CD4-positive, CD25-positive, alpha-beta regulatory T cell (primary cell): ENCODE measurements at regions not wholly inside any gene's neighbourhood (a gene's known extent, or its start where the extent isn't known, plus 50 kb on each side); places are given as distances from the start of the nearest gene placed in this dataset.

ENCODE experiments used
- ATAC-seq, 2 donors: fragments of 150-1000 bp; cut with Tn5 transposase; one replicate each; pipeline ENCODE4 v1.10.0; 2021; ENCODE audit warnings: low read depth in 2 of 2, moderate number of reproducible peaks in 2 of 2, moderate library complexity in 1 of 2
- DNase-seq, 3 donors: peaks; one replicate each; pipeline versions ENCODE4 v3.0.0 to v3.0.0-alpha.2; 2012 to 2022; ENCODE audit warnings: mixed read lengths in 1 of 3
- H3K27ac ChIP-seq: one replicate; pipeline ENCODE4 v1.7.0; 2013; ENCODE audit warnings: mild to moderate bottlenecking, low read length; ENCODE audit not compliant: insufficient read depth, poor library complexity, severe bottlenecking
- H3K27me3 ChIP-seq: one replicate; pipeline ENCODE4 v1.7.0; 2013; ENCODE audit warnings: low read length; ENCODE audit not compliant: control insufficient read depth, insufficient read depth
- H3K36me3 ChIP-seq: one replicate; pipeline ENCODE4 v1.7.0; 2013; ENCODE audit warnings: mild to moderate bottlenecking, low read length, moderate library complexity; ENCODE audit not compliant: control insufficient read depth, insufficient read depth
- H3K4me1 ChIP-seq: 2 replicates; pipeline ENCODE4 v1.7.0; 2013; ENCODE audit warnings: mild to moderate bottlenecking, low read length; ENCODE audit not compliant: insufficient read depth, control insufficient read depth, poor library complexity, severe bottlenecking
- H3K4me3 ChIP-seq: one replicate; pipeline ENCODE4 v1.7.0; 2013; ENCODE audit warnings: low read depth, mild to moderate bottlenecking, low read length, moderate library complexity
- H3K9me3 ChIP-seq, 2 experiments: 1 replicate in 1 of 2; 2 replicates in 1 of 2; pipeline ENCODE4 v1.7.0; 2013; ENCODE audit warnings: low read length in 2 of 2, mild to moderate bottlenecking in 1 of 2, moderate library complexity in 1 of 2; ENCODE audit not compliant: control insufficient read depth in 2 of 2
- H3K27ac Mint-ChIP-seq, 3 donors: one replicate each; pipeline ENCODE4 v1.8.0; 2020 to 2022; ENCODE audit warnings: mild to moderate bottlenecking in 3 of 3, mixed read lengths in 3 of 3, moderate library complexity in 2 of 3
- H3K27me3 Mint-ChIP-seq: one replicate; pipeline ENCODE4 v1.8.0; 2022; ENCODE audit warnings: mild to moderate bottlenecking, mixed read lengths
- H3K36me3 Mint-ChIP-seq: one replicate; pipeline ENCODE4 v1.8.0; 2020; ENCODE audit warnings: mixed read lengths
- H3K4me1 Mint-ChIP-seq, 4 donors: one replicate each; pipeline ENCODE4 v1.8.0; 2020 to 2022; ENCODE audit warnings: mixed read lengths in 4 of 4, mild to moderate bottlenecking in 1 of 4
- H3K4me3 Mint-ChIP-seq, 4 donors: one replicate each; pipeline ENCODE4 v1.8.0; 2020 to 2022; ENCODE audit warnings: mild to moderate bottlenecking in 4 of 4, mixed read lengths in 4 of 4, moderate library complexity in 3 of 4
- H3K9me3 Mint-ChIP-seq, 7 donors: one replicate each; pipeline ENCODE4 v1.8.0; 2020 to 2022; ENCODE audit warnings: mixed read lengths in 7 of 7, mild to moderate bottlenecking in 3 of 7, moderate library complexity in 2 of 7

DNA sequence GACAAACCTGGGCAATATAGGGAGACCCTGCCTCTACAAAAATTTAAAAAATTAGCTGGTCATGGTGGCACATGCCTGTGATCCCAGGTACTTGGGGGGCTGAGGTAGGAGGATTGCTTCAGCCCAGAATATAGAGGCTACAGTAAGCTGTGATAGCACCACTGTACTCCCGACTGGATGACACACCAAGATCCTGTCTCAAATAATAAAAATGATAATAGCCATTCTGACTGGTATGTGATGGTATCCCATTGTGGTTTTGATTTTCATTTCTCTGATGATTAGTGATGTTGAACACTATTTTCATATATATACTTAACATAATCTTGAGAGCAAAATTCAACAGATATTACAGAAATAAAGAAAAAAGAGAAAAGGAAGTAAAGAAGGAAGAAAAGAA, 1491.0 kb upstream of the PIK3C3 start:
- DNase-seq (no peak), ATAC-seq (no peak)
- H3K36me3 Mint-ChIP-seq, result no peaks in the 10 kb centered on the region
- no peaks in the 10 kb centered on the region for H3K27me3 Mint-ChIP-seq
- no peak overlapping the region for H3K27ac Mint-ChIP-seq
- no peak overlapping the region for H3K4me3 Mint-ChIP-seq
- H3K9me3 Mint-ChIP-seq, result peaks cover 3 to 25% (median 5%) of the 10 kb centered on the region in 7 donors
- peaks cover 0 to 5% of the 10 kb centered on the region in 2 experiments for H3K9me3 ChIP-seq
- H3K4me1 ChIP-seq, result no peaks in the 10 kb centered on the region
- no peaks in the 10 kb centered on the region for H3K4me1 Mint-ChIP-seq
- no peak overlapping the region for H3K4me3 ChIP-seq
- H3K27ac ChIP-seq, result no peak overlapping the region
- no peaks in the 10 kb centered on the region for H3K27me3 ChIP-seq
- no peaks in the 10 kb centered on the region for H3K36me3 ChIP-seq

DNA sequence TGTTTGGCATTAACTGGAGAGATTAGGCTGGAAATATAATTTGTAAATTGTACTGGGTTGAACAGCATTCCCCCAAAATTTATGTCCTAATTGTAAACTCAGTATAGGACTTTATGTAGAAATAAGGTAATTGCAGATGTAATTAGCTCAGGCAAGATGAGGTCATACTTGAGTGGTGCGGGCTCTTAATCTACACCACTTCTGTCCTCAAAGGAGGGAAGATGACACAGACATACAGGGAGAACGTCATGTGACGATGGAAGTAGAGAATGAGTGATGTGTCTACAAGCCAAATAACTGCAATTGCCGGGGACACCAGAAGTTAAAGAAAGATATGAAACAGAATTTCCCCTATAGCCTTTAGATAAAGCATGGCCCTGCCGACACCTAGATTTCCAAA, 1501.1 kb upstream of the PIK3C3 start:
- Mint-ChIP-seq H3K4me3 (no peak overlapping the region), H3K27ac (no peak overlapping the region), H3K9me3 (peaks cover 9 to 19% (median 11%) of the 10 kb centered on the region in 7 donors), H3K27me3 (no peaks in the 10 kb centered on the region), H3K4me1 (no peaks in the 10 kb centered on the region), H3K36me3 (no peaks in the 10 kb centered on the region)
- Histone ChIP-seq H3K9me3 (peaks cover 4 to 19% of the 10 kb centered on the region in 2 experiments), H3K36me3 (no peaks in the 10 kb centered on the region), H3K4me3 (no peak overlapping the region), H3K4me1 (no peaks in the 10 kb centered on the region), H3K27me3 (no peaks in the 10 kb centered on the region), H3K27ac (no peak overlapping the region)
- no peak for ATAC-seq
- DNase-seq, result no peak

DNA sequence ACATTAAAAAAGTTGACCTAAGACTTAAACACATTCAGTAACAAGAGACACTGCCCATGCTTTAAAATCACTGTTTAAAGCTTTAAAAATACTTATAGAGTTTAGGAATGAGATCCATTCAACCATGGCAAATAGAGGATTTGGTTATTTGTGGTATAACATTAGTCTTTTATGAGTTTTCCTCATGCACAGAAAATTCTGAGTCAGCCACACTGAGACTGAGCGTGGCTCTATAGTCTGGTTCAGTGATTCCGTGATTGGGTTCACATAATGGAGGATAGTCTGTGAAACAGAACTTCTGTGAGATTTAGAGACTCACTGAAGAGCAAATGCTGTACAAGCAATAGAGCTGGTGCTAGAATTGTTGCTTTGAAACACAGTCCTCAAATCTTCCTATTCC, 1502.4 kb upstream of the PIK3C3 start:
- Mint-ChIP-seq H3K9me3 (peaks cover 2 to 19% (median 8%) of the 10 kb centered on the region in 7 donors), H3K36me3 (no peaks in the 10 kb centered on the region), H3K27me3 (no peaks in the 10 kb centered on the region), H3K4me3 (no peak overlapping the region), H3K27ac (no peak overlapping the region), H3K4me1 (no peaks in the 10 kb centered on the region)
- Histone ChIP-seq H3K9me3 (peaks cover 4 to 19% of the 10 kb centered on the region in 2 experiments), H3K27me3 (no peaks in the 10 kb centered on the region), H3K4me3 (no peak overlapping the region), H3K27ac (no peak overlapping the region), H3K4me1 (no peaks in the 10 kb centered on the region), H3K36me3 (no peaks in the 10 kb centered on the region)
- DNase-seq, result no peak
- ATAC-seq, result no peak

DNA sequence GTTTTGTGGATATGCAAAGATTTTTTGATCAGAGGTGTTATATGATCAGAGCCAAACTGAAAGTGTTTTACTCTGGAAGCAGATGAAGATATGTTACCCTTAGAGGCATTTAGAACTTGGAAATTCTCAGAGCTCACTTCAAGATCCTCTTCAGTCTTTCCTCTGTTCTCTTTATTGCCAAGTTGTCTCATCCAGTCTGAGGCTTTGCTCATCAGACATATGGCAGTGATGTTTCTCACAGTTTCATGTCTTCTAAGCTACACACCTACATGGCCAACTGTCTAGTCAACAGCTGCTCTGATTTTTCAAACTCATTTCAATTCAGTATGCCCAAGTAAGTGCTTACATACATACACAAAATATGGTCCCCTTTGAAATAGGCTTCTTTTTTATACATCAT, 1504.3 kb upstream of the PIK3C3 start:
- H3K4me3 Mint-ChIP-seq, result no peak overlapping the region
- peaks cover 4 to 19% of the 10 kb centered on the region in 2 experiments for H3K9me3 ChIP-seq
- ATAC-seq (no peak), DNase-seq (no peak)
- H3K36me3 Mint-ChIP-seq, result no peaks in the 10 kb centered on the region
- no peaks in the 10 kb centered on the region for H3K4me1 Mint-ChIP-seq
- no peaks in the 10 kb centered on the region for H3K27me3 Mint-ChIP-seq
- no peak overlapping the region for H3K27ac ChIP-seq
- H3K4me1 ChIP-seq, result no peaks in the 10 kb centered on the region
- H3K36me3 ChIP-seq, result no peaks in the 10 kb centered on the region
- no peak overlapping the region for H3K27ac Mint-ChIP-seq
- H3K27me3 ChIP-seq, result no peaks in the 10 kb centered on the region
- H3K9me3 Mint-ChIP-seq, result peaks cover 1 to 19% (median 9%) of the 10 kb centered on the region in 7 donors
- H3K4me3 ChIP-seq, result no peak overlapping the region

DNA sequence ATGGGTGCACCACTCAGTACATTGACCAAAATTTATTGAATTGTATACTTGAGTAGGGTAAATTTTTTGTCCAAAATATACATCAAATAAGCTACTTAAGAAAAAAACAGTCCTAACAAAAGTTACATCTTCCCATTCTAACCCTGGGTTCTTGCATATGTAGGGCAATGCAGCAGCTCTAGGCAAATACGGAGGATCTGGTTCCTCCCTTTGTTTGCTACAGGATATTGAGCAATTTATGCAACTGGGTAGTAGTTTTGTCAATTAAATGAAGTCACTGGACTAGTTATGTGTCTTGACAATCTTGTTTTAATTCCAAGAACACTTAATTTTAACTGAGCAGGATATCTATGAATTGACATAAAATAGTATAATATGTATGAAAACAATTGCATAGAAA, 1507.2 kb upstream of the PIK3C3 start:
- H3K27me3 Mint-ChIP-seq, result no peaks in the 10 kb centered on the region
- Histone ChIP-seq H3K27me3 (no peaks in the 10 kb centered on the region), H3K4me1 (no peaks in the 10 kb centered on the region), H3K9me3 (peaks cover 4 to 6% of the 10 kb centered on the region in 2 experiments), H3K36me3 (no peaks in the 10 kb centered on the region), H3K27ac (no peak overlapping the region), H3K4me3 (no peak overlapping the region)
- DNase-seq (no peak), ATAC-seq (no peak)
- H3K36me3 Mint-ChIP-seq, result no peaks in the 10 kb centered on the region
- H3K4me1 Mint-ChIP-seq, result peaks cover 0 to 4% (median 0%) of the 10 kb centered on the region in 4 donors
- no peak overlapping the region for H3K4me3 Mint-ChIP-seq
- H3K9me3 Mint-ChIP-seq, result peaks cover 1 to 15% (median 11%) of the 10 kb centered on the region in 7 donors
- no peak overlapping the region for H3K27ac Mint-ChIP-seq

DNA sequence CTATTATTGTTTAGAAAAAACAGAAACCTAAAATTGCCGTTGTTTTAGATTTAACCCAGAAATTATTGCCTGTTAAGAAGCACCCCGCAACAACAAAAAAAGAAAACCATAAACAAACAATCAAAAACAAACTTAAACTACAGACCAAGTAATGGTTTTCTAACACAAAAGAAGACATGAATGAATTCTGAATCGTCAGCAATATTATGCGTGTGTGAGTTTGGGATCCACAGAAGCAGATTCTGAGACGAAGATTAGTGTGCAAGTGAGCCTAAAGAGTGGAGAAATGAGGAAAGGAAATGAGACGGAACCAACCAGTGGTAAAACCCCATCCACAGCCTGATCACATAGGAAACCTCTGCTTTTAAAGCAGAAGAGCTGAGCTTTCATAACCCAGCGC, 1514.9 kb upstream of the PIK3C3 start:
- ATAC-seq (no peak), DNase-seq (no peak)
- peaks cover 0 to 3% (median 0%) of the 10 kb centered on the region in 4 donors for H3K4me1 Mint-ChIP-seq
- H3K4me1 ChIP-seq, result no peaks in the 10 kb centered on the region
- H3K27ac Mint-ChIP-seq, result no peak overlapping the region
- no peaks in the 10 kb centered on the region for H3K27me3 Mint-ChIP-seq
- peaks cover 2 to 22% (median 12%) of the 10 kb centered on the region in 7 donors for H3K9me3 Mint-ChIP-seq
- H3K36me3 Mint-ChIP-seq, result no peaks in the 10 kb centered on the region
- no peak overlapping the region for H3K4me3 ChIP-seq
- no peak overlapping the region for H3K27ac ChIP-seq
- no peaks in the 10 kb centered on the region for H3K27me3 ChIP-seq
- H3K9me3 ChIP-seq, result peaks cover 2 to 3% of the 10 kb centered on the region in 2 experiments
- no peaks in the 10 kb centered on the region for H3K36me3 ChIP-seq
- no peak overlapping the region for H3K4me3 Mint-ChIP-seq

DNA sequence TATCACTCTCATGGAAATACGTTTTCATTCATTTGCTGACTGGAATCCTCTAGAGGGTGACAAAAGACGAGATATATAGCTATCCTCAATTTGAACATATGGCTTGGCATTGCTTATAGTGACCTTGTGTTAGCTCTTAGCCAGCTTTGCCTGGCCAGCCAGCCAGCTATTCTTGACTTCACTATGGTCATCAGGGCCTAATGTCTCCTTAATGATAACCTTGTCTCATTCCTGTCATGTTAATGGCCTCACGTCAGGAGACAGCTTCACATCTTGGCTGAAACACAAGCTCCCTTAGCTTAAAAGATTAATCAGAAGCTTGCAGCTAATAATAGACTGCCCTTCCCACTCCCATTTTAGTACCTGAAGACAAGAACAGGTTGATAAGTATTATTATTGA, 1517.5 kb upstream of the PIK3C3 start:
- H3K4me1 Mint-ChIP-seq, result no peaks in the 10 kb centered on the region
- no peak overlapping the region for H3K27ac Mint-ChIP-seq
- peaks cover 2 to 3% of the 10 kb centered on the region in 2 experiments for H3K9me3 ChIP-seq
- ATAC-seq (no peak), DNase-seq (no peak)
- H3K4me3 ChIP-seq, result no peak overlapping the region
- H3K4me1 ChIP-seq, result no peaks in the 10 kb centered on the region
- no peak overlapping the region for H3K4me3 Mint-ChIP-seq
- no peaks in the 10 kb centered on the region for H3K27me3 ChIP-seq
- H3K27me3 Mint-ChIP-seq, result no peaks in the 10 kb centered on the region
- H3K27ac ChIP-seq, result no peak overlapping the region
- H3K36me3 ChIP-seq, result no peaks in the 10 kb centered on the region
- H3K36me3 Mint-ChIP-seq, result no peaks in the 10 kb centered on the region
- peaks cover 2 to 23% (median 8%) of the 10 kb centered on the region in 7 donors for H3K9me3 Mint-ChIP-seq

DNA sequence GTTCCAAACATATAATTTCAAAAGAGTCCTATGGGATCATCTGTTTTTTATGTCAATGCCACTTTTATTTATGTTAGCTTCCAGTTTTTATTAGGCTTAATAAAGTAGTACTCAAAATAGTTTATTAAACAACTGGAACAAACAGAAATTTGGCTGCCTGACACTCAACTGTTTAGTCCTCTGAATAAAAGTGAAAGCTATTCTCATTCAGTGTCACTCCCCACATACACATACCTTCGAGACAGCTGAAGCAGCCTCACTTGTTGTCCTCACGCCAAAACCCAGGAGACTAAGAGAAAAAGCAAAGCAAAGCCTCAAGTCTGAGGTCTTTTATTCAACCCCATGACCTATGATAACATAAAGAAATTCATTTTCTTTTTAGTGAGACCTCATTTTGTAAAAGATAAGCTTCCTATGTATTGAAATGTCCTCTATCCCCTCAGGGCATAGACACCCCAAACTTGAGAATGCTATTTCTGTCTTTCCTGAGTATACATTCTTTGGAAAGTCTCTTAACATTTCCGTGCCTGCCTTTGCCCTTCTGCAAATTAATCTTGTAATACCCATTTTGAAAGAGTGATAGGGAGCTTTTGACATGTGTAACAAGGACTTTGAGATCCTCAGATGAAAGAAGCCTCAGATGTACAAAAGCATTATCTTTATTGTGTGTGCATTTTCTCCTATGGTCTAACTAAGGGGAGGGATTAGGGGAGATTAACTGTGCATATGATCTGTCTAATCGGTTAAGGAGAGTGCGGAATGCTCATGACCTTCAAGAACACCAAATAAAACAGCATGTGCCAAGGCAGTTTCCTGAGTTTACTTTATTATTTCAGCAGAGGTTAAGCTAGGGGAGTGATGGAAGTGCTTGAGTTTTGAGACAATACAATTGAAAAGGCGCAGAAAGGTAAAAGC, 1523.7 kb upstream of the PIK3C3 start:
- Histone ChIP-seq H3K27me3 (no peaks in the 10 kb centered on the region), H3K4me1 (no peaks in the 10 kb centered on the region), H3K27ac (no peak overlapping the region), H3K4me3 (no peak overlapping the region), H3K36me3 (no peaks in the 10 kb centered on the region), H3K9me3 (peaks cover 0 to 2% of the 10 kb centered on the region in 2 experiments)
- ATAC-seq (no peak), DNase-seq (no peak)
- H3K27me3 Mint-ChIP-seq, result no peaks in the 10 kb centered on the region
- peaks cover 0 to 33% (median 9%) of the 10 kb centered on the region in 7 donors for H3K9me3 Mint-ChIP-seq
- no peak overlapping the region for H3K27ac Mint-ChIP-seq
- no peak overlapping the region for H3K4me3 Mint-ChIP-seq
- H3K36me3 Mint-ChIP-seq, result no peaks in the 10 kb centered on the region
- no peaks in the 10 kb centered on the region for H3K4me1 Mint-ChIP-seq
